ENCODE measurements at regions not wholly inside any gene's neighbourhood (a gene's known extent, or its start where the extent isn't known, plus 50 kb on each side); places are given as distances from the start of the nearest gene placed in this dataset.

DNA sequence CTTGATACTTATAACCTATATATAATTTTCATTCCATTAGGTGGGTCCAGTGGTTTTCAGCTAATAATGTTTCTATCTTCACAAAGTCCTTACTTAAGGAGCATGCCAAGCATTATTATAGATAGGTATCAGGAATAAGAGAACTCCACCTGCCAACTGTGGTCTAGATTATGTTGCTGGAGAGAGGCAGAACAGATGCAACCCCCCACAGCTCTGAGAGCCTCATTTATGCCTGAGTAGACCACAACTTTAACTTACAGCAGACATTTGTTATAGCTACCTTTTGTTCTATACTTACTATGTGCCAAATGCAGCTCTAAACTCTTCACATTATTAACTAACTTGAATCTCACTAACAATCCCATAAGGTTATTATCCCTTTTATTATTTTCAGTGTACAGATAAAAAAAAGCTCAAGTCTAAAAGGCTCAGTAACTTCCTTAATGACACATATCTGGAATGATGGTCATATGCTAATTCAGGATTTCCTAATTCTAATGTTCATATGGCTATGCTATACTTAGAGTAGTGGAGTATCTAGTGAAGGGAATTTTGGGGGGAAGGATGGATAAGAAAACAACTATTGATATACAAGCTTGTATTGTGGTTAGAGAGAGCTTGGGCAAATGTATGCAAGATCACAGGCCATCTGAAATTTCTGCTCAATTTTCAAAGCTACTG is 119.1 kb upstream of the RND3 start:
- DNase-seq (ENCODE audit: extremely low read depth, low read depth): no peak

DNA sequence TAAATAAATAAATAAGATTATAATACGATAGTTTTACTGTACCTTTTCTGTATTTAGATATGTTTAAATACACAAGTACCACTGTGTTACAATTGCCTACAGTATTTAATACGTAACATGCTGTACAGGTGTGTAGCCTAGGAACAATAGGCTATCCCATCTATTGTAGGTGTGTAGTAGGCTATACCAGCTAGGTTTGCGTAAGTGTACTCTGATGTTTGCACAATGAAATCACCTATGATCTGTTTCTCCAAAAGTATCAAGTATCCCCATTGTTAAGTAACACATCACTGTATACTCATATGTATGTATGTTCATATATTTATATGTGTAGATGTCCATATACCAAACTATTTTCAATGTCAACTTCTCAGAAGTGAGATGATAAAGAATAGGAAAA is 118.2 kb upstream of the RND3 start:
- no peak for DNase-seq (ENCODE audit: extremely low read depth, low read depth)

DNA sequence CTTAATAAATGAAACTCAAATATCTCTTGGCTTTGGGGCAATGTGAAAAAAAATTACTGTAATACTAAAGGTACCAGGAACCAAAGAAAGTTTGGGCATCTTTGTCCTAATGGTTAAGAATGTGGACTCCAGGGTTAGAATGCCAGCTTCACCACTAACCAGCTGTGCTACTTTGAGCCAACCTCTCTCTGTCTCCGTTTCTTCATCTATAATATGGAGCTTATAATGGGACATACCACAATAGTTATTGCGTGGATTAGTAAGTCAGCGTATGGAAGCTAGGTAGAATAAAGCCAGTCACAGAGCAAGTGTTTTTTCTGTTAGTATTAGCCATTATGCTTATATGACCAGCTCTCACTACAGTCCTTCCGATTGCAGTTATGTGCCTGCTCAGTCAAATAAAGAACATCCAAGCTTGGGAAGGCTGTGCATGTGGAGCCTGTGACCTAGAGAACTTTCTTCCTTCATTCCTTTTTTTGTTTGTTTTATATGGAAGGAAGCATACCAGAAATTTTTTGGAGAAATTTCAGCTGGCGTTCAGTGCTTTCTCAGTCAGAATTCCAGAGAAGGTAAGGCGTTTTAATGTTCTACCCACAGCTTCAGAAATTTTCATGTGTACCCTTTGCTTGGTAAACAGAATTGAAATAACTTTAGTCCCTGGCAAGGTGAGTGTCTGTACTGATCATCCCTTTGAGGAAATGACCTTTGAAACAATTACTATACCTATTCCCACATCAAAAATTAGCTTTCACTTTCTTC is 114.0 kb upstream of the RND3 start:
- no peak for DNase-seq (ENCODE audit: extremely low read depth, low read depth)

DNA sequence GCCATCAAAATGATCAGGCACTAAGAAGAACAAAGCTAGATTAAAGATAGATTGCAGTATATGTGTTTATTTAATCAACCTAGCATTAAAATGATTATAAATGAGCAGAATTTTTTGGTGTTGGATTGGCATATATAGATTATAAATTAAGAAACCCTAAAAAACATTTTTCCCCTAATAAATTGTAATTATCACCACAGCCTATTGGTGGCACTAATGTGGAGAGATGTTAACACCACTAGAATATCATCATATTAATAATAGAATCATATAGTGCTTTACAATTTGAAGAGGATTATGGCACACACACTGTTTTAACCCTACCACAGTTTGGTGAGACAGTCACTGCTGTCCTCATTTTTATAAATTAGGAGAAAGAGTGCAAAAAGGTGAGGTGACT is 112.4 kb upstream of the RND3 start:
- no peak for DNase-seq (ENCODE audit: extremely low read depth, low read depth)

DNA sequence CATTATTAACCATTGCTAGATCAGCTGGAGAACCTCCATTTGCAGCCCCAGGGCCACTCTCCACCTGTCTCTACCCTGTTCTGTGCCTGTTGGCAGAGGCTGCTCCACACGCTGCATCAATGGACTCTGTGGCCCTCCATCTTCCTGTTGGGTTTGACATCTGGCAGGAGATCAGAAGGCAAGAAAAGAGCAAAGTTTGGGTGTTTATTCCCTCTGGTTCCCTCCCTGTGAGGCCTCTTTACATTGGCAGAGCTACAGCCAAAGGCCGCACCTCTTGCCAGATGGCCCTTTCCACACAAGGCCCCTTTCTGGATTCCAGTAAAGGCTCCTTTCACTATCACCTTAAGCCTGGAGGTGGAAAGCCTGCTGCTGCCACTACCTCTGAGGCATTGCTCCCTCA is 110.9 kb upstream of the RND3 start:
- no peak for DNase-seq (ENCODE audit: extremely low read depth, low read depth)

DNA sequence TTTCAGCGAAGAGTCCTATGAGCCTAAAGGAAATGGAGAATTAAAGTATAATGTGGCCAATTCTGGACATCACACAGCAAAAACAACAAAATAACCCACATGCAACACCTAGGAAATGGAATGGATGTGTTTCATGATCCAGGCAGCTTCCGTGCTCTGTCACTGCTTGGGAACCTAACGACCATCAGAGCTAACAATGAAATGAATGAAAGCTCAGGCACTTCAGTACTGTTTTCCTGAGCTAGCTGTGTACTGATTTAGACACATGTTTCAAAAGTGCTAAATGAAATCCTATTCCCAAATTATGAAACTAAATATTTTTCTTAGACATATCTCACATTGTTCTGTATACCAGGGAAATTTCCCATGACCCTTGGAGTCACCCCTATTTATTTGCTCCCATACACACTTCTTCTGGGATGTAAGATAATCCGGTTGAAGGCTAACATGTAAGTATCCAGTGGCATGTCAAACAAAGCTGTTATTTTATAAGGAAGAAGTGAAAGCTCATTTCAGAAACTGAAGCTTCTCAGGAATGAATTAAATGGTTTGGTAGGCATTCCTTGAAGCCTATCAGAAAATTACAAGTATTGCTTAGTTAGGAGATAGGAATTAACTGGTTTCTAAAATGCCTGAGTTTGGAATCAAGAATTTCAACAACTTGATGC is 108.5 kb upstream of the RND3 start:
- DNase-seq (ENCODE audit: extremely low read depth, low read depth): no peak

DNA sequence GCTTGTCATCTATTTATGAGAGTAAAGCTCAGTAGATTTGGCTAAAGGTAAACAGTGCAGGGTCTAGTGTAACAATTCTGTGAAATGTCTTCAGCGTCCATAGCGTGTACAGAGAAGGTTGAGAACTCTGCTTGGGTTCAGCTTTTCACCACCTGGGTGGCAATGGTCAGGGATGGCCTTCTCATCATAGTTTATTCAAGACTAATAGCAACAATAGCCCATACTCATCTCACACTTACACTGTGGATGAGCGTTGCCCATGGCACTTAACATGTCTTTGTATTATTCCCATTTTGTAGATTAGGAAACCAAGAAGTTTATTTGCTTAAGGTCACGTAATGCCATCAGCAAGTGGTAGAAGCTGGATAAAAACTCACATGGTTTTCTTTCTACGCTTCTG is 106.8 kb upstream of the RND3 start:
- no peak for DNase-seq (ENCODE audit: extremely low read depth, low read depth)

DNA sequence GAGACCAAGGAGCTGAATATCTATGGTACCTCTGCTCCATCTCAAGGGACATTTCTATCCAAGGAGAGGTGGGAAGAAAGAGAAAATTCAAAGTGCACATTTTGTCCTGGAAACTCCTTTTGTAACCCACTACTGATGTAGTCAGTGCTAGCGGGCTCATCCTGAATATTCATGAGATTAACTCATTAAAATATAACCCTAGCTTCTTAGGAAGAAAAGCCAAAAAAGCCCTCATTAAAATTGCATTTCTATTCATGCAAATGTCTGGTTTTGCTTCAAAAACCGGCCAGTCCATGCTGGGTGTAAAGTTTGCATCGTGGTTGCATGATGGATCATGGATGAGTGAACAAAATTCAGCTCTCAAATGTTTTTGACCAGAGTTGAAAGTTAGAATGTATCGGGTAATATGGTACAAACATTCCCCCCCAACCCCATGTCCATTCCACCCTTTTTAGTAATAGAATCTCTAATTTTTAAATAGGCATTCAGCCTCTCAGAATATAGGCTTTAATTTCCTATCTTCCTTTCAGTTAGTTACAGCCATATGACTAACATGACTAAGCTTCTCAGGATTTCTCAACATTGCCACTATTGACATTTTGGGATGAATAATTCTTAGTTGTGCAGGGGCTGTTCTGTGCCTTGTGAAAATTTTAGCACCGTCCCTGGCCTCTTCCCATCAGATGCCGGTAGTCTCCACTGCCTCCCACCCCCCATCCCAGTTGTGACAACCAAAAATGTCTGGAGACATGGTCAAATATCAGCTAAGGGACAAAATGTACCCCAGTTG is 104.2 kb upstream of the RND3 start:
- DNase-seq (ENCODE audit: extremely low read depth, low read depth): peak; percentile 46

DNA sequence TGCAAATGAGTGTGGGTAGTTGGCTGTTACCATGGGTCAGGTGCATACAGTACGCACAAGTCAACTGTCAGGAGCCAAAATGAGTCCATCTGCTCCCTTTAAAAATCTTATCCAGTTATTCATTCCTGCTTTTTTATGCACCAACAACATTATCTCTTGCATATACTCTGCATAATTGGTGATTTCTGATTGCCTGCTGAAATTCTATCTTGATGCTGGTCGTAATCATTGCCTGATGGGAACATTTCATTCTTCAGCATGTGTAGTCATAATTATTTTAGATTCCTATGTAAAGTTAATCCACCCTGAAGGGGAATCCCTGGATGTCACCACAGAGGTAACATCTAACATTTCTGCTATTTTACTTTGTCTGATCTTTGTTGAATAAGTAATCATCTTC is 102.2 kb upstream of the RND3 start:
- DNase-seq (ENCODE audit: extremely low read depth, low read depth): no peak

DNA sequence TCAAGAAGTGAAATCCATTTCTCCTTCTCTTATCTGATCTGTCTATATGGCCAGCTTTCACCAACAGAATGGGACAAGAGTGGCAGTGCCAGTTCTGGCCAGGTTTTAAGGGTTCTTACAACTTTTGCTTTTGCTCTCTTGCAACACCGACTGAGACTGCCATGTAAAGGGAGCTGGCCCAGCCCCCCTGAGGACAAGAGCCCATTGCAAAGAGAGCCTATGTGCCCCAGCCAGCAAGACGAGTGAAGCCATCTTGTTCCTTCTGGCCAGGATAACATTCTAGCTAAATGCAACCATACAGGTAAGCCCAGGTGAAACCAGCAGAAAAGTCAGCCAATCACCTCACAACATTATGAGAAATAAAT is 101.0 kb upstream of the RND3 start:
- peak; percentile 54 for DNase-seq (ENCODE audit: extremely low read depth, low read depth)

DNA sequence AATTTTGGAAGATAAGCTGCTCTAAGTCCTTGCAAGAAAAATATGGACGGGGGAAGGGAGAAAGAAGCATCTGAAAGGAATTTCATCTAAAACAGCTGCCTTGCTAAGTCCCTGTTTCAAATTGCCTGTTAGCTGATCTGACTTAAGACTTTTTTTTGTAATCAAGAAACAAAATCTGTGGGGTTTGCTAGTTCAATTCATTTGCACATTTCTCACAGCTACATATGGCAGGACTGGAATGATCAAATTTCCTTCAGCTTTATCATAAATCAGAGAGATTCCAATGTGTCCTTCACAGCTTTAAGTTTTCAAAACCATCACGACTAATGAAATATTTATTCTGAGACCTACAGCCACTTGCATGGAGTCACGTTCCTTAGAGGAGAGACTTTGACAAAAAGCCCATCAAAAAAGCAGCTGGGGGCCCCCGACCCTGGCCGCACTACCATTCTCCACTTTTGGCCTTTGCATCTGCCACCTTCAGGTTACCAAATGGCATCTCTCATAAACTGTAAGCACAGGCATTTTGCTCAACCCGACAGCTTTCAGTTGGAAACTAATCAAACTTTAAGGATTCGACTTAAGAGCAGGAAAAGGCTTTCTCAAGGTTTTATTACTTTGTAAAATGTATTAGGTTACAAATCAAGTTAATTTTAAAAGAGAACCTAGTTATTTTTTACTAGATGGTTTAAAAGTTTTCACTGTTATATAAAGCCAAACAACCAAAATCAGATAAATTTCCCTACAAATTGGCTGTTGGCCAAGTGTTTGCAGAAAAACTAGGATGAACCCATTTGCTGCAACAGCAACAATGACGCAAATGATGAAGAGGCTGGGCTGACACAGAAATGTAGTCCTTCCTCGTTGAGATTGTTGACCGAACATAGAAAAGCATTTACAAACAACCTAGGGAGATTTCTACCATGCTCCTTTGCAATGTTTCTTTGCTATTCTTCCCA is 100.4 kb upstream of the RND3 start:
- DNase-seq (ENCODE audit: extremely low read depth, low read depth): peak; percentile 71

DNA sequence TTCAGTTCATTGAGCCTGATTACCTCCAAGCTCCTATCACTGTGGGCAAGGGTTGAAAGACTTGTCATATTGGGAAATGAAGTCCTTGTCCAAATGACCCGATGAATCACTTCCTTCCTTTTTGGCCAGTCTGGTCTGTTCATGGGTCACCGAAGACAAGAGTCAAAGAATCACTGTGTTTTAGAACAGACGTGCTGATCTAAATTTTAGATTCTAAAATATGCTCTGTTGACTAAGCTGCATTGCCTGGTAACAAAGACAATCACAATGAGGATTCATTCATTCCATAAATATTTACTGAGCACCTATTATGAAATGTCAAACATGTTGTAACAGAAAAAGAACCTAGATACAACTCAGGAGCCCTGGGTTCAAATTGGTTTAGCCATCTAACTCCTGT is 99.4 kb upstream of the RND3 start:
- DNase-seq (ENCODE audit: extremely low read depth, low read depth): peak; percentile 73

DNA sequence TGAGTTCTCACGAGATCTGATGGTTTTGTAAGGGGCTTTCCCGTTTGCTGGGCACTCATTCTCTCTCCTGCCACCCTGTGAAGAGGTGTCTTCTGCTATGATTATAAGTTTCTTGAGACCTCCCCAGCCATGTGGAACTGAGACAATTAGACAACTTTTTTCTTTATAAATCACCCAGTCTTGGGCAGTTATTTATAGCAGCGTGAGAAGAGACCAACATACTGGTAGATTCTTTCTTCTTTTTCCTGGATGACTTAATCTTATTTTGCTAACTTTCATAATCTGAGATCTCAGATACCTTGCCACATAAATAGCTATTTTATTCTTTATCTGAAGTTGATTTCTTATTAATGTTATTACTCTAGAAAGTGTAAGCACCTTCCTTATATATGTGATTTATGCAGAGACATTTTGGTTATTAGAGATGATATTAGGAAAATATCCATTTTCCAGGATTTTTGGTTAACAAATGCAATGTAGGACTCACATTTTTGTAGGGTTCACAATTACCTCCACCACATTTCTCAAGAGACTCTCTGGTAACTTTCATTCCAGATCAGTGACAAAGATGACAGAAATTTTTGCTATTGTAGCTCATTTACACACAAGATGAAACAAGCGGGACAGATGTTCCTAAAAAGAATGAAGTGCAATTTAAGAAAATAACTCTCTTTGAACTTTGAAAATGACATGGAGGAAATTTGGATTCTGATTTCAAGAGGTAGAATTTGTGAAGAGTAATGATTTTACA is 97.9 kb upstream of the RND3 start:
- no peak for DNase-seq (ENCODE audit: extremely low read depth, low read depth)

DNA sequence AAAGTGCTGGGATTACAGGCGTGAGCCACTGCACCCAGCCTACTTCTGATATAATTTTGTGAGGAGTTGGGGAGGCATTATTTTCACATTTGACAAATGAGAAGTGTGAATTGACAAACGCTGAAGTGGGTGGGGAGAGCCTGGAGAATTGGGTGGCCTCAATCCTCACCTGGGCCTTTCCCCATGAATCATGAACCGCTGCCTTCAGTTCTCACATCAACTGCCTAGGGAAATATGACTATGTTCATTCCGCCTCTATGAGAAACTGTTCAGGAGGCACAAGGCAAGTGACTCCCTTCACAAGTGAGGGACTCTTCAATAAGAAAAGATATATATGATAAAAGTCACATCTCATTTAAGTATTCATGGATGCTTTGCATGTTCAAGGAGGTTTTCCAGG is 96.6 kb upstream of the RND3 start:
- no peak for DNase-seq (ENCODE audit: extremely low read depth, low read depth)

DNA sequence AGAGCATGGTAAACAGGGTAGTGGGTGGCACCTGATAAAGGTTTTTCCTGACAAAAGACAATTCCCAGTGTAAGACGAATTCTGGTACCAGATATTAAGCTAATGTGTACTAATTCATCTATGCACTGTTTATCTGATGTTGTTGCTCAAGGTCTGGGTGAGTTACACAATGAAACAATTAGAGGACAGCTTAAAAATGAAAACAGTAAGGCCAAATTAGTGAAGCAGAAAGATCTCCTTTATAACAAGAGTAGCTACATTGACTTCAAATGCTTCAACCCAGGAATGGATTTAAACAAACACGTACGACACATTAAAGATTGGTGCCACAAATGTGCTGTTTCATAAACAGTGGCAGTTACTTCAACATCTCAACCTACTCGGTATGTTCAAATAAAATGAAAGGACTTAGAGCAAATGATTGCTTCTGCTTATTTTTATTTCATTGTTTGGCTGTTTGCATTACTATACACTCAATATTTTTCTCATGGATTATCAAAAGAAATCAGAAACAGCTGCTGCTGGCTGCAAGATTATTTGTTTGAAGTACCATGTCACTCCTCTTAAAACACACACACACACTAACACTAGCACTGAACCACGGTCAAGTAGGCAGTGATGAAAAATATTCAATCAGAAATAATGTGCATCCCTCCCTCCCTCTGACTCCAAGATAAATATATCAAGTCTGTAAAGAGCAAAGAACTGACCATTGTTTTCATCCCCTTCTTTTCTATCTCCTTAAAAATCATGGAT is 94.4 kb upstream of the RND3 start:
- DNase-seq (ENCODE audit: extremely low read depth, low read depth): no peak

DNA sequence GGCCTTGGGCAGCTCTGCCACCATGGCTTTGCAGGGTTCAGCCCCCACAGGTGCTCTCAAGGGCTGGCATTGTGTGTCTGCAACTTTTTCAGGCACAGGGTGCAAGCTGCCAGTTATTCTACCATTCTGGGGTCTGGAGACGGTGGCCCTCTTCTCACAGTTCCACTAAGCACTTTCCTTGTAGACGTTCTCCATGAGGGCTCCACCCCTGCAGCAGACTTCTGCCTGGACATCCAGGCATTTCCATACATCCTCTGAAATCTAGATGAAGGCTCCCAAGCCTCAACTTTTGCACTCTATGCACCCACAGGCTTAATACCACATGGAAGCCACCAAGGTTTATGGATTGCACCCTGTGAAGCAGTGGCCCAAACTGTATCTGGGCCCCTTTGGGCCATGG is 91.0 kb upstream of the RND3 start:
- DNase-seq (ENCODE audit: extremely low read depth, low read depth): no peak

DNA sequence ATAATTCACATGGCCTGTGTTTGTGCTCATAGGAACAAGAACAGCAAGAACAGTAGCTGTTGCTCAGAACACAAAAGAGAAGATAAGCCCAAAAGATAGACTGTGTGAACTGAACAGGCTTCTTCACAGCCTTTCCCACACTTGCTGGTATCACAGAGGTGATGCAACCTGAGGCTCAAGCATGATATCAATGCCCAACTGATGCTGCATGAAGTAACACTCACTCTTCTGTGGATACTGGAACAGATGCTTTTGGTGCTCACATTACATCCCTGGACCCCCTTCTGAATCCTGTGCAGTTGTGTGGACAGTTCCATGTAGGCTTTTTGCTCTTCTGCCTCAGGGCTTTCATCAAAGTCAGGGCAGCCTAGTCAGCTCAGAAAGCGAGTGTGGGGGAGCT is 88.4 kb upstream of the RND3 start:
- no peak for DNase-seq (ENCODE audit: extremely low read depth, low read depth)

DNA sequence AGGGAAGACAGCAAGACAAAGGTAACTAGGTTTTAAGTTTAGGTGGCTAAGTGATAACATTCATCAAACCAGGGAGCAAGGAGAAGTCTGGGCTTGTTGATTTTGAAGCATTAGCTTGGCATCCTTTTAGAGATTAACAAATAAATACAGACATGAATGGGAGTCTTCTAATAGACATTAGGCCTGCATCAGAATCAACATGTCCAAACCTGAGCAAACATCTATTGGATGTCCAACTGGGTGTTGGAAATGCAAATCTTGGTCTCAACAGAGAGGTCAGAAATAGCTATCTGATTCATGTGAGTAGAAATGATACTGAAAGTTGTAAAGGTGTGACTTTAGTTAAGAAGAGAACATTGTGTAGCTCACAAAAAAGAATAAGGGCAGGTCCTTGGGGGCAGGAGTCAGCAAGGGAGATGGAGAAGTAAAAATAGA is 85.5 kb upstream of the RND3 start:
- no peak for DNase-seq (ENCODE audit: extremely low read depth, low read depth)
